ENCODE measurements at regions not wholly inside any gene's neighbourhood (a gene's known extent, or its start where the extent isn't known, plus 50 kb on each side); places are given as distances from the start of the nearest gene placed in this dataset.

DNA sequence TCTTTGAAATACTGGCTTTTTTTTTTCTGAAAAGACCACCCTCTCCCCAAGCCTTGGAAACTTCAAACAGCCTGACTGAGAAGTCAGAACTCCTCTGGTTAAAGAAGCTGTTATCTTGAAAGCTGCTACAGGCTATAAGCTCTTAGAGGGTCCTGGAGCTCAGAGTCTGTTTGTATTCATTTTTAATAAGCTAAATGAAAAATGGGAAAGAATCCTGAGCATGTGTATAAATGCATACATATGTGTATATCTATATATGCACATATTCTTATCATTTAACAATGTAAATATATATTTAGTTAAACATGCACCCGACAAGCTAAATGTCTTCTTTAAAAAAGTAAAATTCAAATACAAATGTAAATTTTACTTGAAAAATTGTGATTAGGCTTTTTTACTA lies 494.9 kb upstream of the POU3F2 start:
- TF ChIP-seq EZH2 (IDR thresholded peaks at IDR 0.05; ENCODE audit: insufficient read depth, poor library complexity, severe bottlenecking) = no peak
- TF ChIP-seq EZH2phosphoT487 (IDR thresholded peaks at IDR 0.05; ENCODE audit: insufficient read depth, low read depth) = no peak

All from GM23248 (cell line).